ENCODE measurements at regions not wholly inside any gene's neighbourhood (a gene's known extent, or its start where the extent isn't known, plus 50 kb on each side); places are given as distances from the start of the nearest gene placed in this dataset.

GRCh38 chr11:106520146-106520912 lies 442.9 kb downstream of the AASDHPPT start:
- Histone ChIP-seq H3K4me1 (replicated peaks in 1 of 2; ENCODE audit: control insufficient read depth in 2 of 2, insufficient read depth in 2 of 2, low read length in 2 of 2) (no peaks in the 10 kb centered on the region), H3K4me2 (ENCODE audit: insufficient read depth, low read length) (no peak overlapping the region), H3K4me3 (no peak overlapping the region), H3K9me1 (ENCODE audit: control insufficient read depth, insufficient read depth, low read length) (no peaks in the 10 kb centered on the region), H4K20me1 (replicated peaks; ENCODE audit: control insufficient read depth, insufficient read depth, low read length) (no peaks in the 10 kb centered on the region), H3K79me2 (ENCODE audit: control insufficient read depth, insufficient read depth, low read length) (no peaks in the 10 kb centered on the region), H3K9me3 (replicated peaks; ENCODE audit: control insufficient read depth, insufficient read depth, low read depth, low read length) (no peaks in the 10 kb centered on the region), H3K27ac (ENCODE audit: extremely low read depth, low read depth, low read length) (no peak overlapping the region), H3K9ac (ENCODE audit: insufficient read depth in 1 of 2, low read depth in 2 of 2, low read length in 2 of 2) (no peak overlapping the region), H2AFZ (ENCODE audit: low read depth, low read length) (no peak overlapping the region), H3K36me3 (ENCODE audit: control insufficient read depth, insufficient read depth, low read length) (no peaks in the 10 kb centered on the region), H3K27me3 (ENCODE audit: control insufficient read depth in 2 of 2, insufficient read depth in 2 of 2, low read length in 2 of 2) (no peaks in the 10 kb centered on the region)
- FAIRE-seq: no peak
- no peak for DNase-seq (ENCODE audit: extremely low read depth in 1 of 4, low spot score in 3 of 4)
- intact Hi-C loops (cut with micrococcal nuclease) (no loop called here), in situ Hi-C loops (cut with MboI) (no loop called here)
- TF ChIP-seq FOXK1 (CRISPR knock-in tag; IDR thresholded peaks at IDR 0.05; ENCODE audit: borderline replicate concordance): no peak
- no peak for TF ChIP-seq ZNF586 (CRISPR knock-in tag; conservative IDR thresholded peaks at IDR 0.05)
- TF ChIP-seq, protein P1, sequence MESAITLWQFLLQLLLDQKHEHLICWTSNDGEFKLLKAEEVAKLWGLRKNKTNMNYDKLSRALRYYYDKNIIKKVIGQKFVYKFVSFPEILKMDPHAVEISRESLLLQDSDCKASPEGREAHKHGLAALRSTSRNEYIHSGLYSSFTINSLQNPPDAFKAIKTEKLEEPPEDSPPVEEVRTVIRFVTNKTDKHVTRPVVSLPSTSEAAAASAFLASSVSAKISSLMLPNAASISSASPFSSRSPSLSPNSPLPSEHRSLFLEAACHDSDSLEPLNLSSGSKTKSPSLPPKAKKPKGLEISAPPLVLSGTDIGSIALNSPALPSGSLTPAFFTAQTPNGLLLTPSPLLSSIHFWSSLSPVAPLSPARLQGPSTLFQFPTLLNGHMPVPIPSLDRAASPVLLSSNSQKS (CRISPR knock-in tag; IDR thresholded peaks at IDR 0.05): no peak
- no peak for TF ChIP-seq HINFP (tag; conservative IDR thresholded peaks at IDR 0.05; ENCODE audit: low read depth)
- TF ChIP-seq RHOXF2B (CRISPR knock-in tag; conservative IDR thresholded peaks at IDR 0.05): no peak
- TF ChIP-seq SAFB (IDR thresholded peaks at IDR 0.05; ENCODE audit: borderline replicate concordance, low read depth, low read length): no peak
- no peak for TF ChIP-seq ZSCAN32 (CRISPR knock-in tag; IDR thresholded peaks at IDR 0.05)
- TF ChIP-seq, protein P2, sequence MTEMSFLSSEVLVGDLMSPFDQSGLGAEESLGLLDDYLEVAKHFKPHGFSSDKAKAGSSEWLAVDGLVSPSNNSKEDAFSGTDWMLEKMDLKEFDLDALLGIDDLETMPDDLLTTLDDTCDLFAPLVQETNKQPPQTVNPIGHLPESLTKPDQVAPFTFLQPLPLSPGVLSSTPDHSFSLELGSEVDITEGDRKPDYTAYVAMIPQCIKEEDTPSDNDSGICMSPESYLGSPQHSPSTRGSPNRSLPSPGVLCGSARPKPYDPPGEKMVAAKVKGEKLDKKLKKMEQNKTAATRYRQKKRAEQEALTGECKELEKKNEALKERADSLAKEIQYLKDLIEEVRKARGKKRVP (CRISPR knock-in tag; IDR thresholded peaks at IDR 0.05): no peak
- no peak for TF ChIP-seq TAF7 (tag; IDR thresholded peaks at IDR 0.05)
- TF ChIP-seq ZKSCAN1 (IDR thresholded peaks at IDR 0.05; ENCODE audit: low read depth, low read length): no peak
- no peak for TF ChIP-seq HDAC6 (IDR thresholded peaks at IDR 0.05; ENCODE audit: low read depth, low read length)
- TF ChIP-seq, protein P3, sequence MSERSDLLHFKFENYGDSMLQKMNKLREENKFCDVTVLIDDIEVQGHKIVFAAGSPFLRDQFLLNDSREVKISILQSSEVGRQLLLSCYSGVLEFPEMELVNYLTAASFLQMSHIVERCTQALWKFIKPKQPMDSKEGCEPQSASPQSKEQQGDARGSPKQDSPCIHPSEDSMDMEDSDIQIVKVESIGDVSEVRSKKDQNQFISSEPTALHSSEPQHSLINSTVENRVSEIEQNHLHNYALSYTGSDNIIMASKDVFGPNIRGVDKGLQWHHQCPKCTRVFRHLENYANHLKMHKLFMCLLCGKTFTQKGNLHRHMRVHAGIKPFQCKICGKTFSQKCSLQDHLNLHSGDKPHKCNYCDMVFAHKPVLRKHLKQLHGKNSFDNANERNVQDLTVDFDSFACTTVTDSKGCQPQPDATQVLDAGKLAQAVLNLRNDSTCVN (CRISPR knock-in tag; IDR thresholded peaks at IDR 0.05): no peak
- no peak for TF ChIP-seq KLF10 (CRISPR knock-in tag; IDR thresholded peaks at IDR 0.05)
- ChIA-PET POLR2A (no interaction called here), CTCF (ENCODE audit: low intra/inter-chr PET ratio) (no interaction called here)
- 0% methylated on average over 6 of the region's 6 CpGs for whole genome bisulfite sequencing (ENCODE audit: insufficient coverage, low coverage, missing lambda C conversion rate)
- ATAC-seq: no peak
- no TSS peak for BruUV-seq (replicated peaks)

Data from K562 (cell line).